A549 (cell line): ENCODE measurements at regions not wholly inside any gene's neighbourhood (a gene's known extent, or its start where the extent isn't known, plus 50 kb on each side); places are given as distances from the start of the nearest gene placed in this dataset.

Experiments
- CTCF ChIP-seq: fragments of >200 bp; sonication (Bioruptor Twin); formaldehyde crosslinking; IDR thresholded peaks from 3 replicates; pipeline ENCODE4 v1.5.1; 2016
- RAD21 ChIP-seq, 2 experiments: fragments of >200 bp in 1 of 2; sonication (Bioruptor Twin) in 1 of 2; formaldehyde crosslinking in 1 of 2; IDR thresholded peaks in 1 of 2; conservative IDR thresholded peaks in 1 of 2; 2 replicates in 1 of 2; 3 replicates in 1 of 2; pipeline ENCODE4 v1.6.1; 2012 to 2018; ENCODE audit warnings: inconsistent platforms in 1 of 2

GRCh38 chr6:102742754-102743356, 1349.3 kb downstream of the GRIK2 start:
- TF ChIP-seq CTCF (no peak), RAD21 (conservative IDR thresholded peaks at IDR 0.05 in 1 of 2, IDR thresholded peaks at IDR 0.05 in 1 of 2) (no peak)
